NB4 (cell line): ENCODE measurements at regions not wholly inside any gene's neighbourhood (a gene's known extent, or its start where the extent isn't known, plus 50 kb on each side); places are given as distances from the start of the nearest gene placed in this dataset.

Source experiments
- DNase-seq: peaks from one replicate; pipeline ENCODE4 v3.0.0; 2010; ENCODE audit warnings: low read depth
- H3K4me3 ChIP-seq: one replicate; pipeline ENCODE4 v1.5.1; 2011; ENCODE audit warnings: mild to moderate bottlenecking, low read depth, low read length, moderate library complexity
- MYC ChIP-seq: IDR thresholded peaks from 2 replicates; pipeline ENCODE4 v1.6.1; 2011; ENCODE audit warnings: low read depth, low read length
- POLR2A ChIP-seq: IDR thresholded peaks from 2 replicates; pipeline ENCODE4 v1.6.1; 2011; ENCODE audit warnings: mild to moderate bottlenecking; ENCODE audit not compliant: insufficient read length; ENCODE audit errors: extremely low read depth
- TF ChIP-seq, protein P1 (sequence below): IDR thresholded peaks from one replicate; pipeline ENCODE4 v1.5.1; 2012; ENCODE audit warnings: low read depth, low read length
- TF ChIP-seq, protein P2 (sequence below): IDR thresholded peaks from 2 replicates; pipeline ENCODE4 v1.6.1; 2011; ENCODE audit warnings: low read depth, low read length

DNA sequence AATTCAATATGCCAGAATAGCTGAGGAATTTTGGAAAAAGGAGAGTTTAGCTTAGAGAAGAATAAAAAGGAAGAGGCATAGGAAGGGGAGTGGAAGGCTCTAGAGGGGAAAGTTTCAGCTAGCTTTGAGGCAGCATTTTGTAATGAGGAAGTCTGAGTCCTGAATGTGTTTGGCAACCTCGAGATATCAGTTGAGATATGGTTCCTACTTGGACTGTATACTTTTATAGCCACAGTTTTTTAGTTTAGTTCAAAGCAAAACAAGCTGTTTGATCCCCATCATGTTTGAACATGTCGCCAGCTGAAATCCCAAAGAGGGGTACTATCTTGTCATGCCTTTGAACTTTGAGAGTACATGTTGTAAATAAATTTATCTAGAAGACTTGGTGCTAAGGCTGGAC, 559.0 kb upstream of the FTMT start:
- H3K4me3 ChIP-seq, result no peak overlapping the region
- DNase-seq, result peak; percentile 81
- TF ChIP-seq POLR2A (no peak), MYC (no peak)
- TF ChIP-seq, protein P1, sequence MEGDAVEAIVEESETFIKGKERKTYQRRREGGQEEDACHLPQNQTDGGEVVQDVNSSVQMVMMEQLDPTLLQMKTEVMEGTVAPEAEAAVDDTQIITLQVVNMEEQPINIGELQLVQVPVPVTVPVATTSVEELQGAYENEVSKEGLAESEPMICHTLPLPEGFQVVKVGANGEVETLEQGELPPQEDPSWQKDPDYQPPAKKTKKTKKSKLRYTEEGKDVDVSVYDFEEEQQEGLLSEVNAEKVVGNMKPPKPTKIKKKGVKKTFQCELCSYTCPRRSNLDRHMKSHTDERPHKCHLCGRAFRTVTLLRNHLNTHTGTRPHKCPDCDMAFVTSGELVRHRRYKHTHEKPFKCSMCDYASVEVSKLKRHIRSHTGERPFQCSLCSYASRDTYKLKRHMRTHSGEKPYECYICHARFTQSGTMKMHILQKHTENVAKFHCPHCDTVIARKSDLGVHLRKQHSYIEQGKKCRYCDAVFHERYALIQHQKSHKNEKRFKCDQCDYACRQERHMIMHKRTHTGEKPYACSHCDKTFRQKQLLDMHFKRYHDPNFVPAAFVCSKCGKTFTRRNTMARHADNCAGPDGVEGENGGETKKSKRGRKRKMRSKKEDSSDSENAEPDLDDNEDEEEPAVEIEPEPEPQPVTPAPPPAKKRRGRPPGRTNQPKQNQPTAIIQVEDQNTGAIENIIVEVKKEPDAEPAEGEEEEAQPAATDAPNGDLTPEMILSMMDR, result no peak
- TF ChIP-seq, protein P2, sequence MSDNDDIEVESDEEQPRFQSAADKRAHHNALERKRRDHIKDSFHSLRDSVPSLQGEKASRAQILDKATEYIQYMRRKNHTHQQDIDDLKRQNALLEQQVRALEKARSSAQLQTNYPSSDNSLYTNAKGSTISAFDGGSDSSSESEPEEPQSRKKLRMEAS, result no peak

DNA sequence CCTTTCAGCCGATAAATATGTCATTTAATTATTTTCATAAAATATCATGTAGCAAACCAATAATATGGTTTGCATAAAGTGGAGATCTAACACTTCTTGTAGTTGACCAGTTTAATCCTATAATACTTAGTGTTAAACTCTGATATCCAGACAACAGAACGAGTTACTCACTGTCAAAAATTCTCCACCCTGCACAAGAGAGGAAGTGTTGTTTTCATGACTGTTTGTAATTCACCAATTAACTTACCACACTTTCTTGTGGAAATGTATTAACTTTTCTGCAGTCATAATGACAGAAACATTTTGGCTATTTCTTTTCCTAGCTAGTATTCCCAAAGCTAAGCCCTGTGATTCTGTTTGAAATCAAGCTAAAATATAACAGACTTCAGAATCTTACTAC, 555.3 kb upstream of the FTMT start:
- no peak overlapping the region for H3K4me3 ChIP-seq
- DNase-seq, result peak; percentile 60
- TF ChIP-seq MYC, result no peak
- TF ChIP-seq POLR2A, result no peak
- TF ChIP-seq, protein P1, result no peak
- TF ChIP-seq, protein P2, result no peak

DNA sequence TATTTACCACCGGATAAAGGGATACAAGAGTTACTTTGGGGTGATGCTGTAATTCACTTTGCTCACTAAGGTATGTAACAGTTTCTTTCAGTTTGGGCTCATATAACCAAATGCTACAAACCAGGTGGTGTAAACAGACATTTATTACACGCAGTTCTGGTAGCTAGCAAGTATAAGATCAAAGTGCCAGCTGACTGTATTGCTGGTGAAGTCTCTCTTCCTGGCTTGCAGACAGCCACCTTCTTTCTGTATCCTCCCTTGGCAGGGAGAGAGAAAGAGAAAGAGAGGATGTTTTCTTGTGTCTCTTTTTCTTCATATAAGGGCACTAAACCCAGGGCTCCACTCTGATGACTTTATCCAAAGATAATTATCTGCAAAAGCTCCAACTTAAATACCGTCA, 552.5 kb upstream of the FTMT start:
- H3K4me3 ChIP-seq, result no peak overlapping the region
- no peak for DNase-seq
- TF ChIP-seq MYC (no peak), POLR2A (no peak)
- TF ChIP-seq, protein P2, result no peak
- TF ChIP-seq, protein P1, result no peak

DNA sequence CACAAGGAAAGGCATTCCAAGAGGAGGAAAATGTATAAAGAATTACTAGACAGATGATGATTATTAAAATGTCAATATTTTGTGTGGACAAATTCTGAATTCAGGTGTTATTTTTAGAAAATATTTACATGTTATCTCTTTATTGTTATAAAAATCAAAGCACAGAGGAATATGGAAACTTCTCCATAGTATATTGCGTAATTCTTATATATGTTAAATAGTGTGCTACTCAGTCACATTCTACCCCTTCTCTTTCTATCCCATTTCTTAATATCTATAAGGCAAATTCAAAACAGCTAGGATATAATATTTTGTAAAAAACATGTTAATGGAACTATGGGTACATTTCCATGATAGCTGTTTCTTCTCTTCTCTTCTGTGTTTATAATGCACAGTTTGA, 546.8 kb upstream of the FTMT start:
- DNase-seq, result no peak
- TF ChIP-seq, protein P1, result no peak
- TF ChIP-seq, protein P2, result no peak
- TF ChIP-seq MYC (no peak), POLR2A (no peak)
- no peak overlapping the region for H3K4me3 ChIP-seq

DNA sequence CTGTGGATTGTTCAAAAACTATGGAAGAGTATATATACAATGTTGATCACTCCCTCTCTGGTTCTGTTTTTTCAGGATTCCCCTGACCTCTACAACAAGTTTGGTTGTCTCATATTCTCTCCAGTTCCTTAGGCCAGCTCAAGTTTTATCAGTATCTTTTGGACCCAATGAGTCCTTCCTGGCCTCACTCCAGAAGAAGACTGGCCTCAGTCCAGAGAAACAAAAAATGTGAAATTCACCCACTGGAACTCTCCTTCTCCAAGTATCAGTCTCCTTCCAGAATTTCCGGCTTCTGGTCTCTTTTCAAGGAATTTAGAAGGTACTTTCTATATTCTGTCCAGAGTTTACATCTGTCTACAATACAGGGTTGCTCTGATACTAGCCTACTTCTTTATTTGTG, 537.8 kb upstream of the FTMT start:
- no peak for TF ChIP-seq MYC
- TF ChIP-seq, protein P2, result no peak
- TF ChIP-seq POLR2A, result no peak
- no peak overlapping the region for H3K4me3 ChIP-seq
- no peak for DNase-seq

DNA sequence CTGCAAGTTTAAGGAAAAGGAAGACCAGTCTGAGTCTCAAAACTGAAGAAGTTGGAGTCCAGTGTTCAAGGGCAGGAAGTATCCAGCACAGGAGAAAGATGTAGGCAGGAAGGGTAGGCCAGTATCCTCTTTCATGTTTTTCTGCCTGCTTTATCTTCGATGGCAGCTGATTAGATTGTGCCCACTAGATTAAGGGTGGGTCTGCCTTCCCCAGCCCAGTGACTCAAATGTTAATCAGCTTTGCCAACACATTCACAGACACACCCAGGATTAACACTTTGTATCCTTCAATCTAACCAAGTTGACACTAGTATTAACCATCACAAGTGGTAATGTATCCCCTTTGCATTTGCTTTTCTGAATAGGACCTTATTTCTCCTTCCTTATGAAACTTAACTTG, 535.9 kb upstream of the FTMT start:
- no peak for TF ChIP-seq POLR2A
- H3K4me3 ChIP-seq, result no peak overlapping the region

DNA sequence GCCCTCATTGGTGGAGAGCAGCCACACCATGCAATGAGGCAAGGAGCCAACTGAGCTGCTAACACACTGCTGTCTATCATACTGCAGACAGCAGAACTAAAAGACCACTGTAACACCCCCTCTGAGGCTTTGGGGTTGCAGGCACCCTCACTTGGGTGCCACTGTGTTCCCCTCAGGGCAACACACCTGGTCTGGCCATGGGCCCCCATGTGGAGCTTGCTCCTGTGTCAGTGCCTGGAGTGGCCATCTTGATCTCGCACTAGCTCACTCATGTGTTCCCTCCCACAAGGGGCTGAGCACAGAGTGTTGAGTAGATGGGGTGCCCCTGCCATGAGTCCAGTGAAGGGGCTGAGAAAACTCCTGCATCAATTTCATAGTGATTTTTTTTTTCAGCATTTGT, 532.4 kb upstream of the FTMT start:
- TF ChIP-seq, protein P2, result no peak
- TF ChIP-seq, protein P1, result no peak
- TF ChIP-seq MYC, result no peak
- no peak for TF ChIP-seq POLR2A
- DNase-seq, result no peak
- H3K4me3 ChIP-seq, result no peak overlapping the region

More for the DNA sequence above, 535.9 kb upstream of the FTMT start:
- DNase-seq, result no peak
